Stimulated activated CD8-positive, alpha-beta memory T cell treated with anti-CD3 and anti-CD28 coated beads, Interleukin-15, amount 100 ng/mL, for 24 hours (primary cell): ENCODE measurements at regions not wholly inside any gene's neighbourhood (a gene's known extent, or its start where the extent isn't known, plus 50 kb on each side); places are given as distances from the start of the nearest gene placed in this dataset.

Experiments used
- DNase-seq: peaks from one replicate; pipeline ENCODE4 v3.0.0-alpha.2; 2020; ENCODE audit warnings: low read depth

- DNase-seq, result no peak
Measured at GRCh38 chr13:107864543-107865317, 350.6 kb downstream of the LIG4 start.

DNA sequence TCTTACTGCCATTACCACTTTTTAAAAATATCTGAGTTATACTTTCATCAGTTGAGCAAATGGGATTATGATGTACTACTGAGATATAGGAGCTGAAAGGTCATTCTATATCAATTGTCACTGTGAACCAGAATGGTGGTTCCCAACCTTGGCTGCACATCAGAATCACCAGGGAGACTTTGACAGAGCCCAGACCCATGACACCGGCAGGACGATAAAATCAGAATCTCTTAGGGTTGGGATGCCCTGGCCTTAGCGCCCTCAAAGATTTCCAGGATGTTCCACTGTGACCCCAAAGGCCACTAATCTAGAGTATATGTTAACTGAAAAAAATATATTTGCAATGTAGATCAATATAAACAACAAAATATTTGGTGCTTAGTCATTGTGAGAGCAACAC lies 355.1 kb downstream of the LIG4 start:
- DNase-seq, result no peak

DNA sequence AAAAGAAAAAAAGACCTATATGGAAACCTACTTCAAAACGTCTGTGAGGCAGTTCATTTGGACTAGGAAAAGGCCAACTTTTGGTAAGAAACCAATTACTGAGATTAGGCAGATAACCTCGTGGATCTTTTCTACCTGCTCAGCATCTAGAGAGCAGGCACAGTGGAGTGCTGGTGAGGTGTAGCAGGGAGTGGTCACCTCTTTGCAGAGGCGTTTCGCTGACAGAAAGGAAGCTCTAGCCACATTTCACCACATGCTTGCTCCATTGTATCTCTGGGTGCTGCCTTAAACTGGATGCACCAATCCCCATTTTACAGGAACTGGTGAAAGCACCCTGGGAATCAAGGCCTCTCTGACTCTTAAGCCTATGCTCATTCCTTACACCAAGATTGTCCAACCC lies 360.5 kb downstream of the LIG4 start:
- DNase-seq, result no peak

DNA sequence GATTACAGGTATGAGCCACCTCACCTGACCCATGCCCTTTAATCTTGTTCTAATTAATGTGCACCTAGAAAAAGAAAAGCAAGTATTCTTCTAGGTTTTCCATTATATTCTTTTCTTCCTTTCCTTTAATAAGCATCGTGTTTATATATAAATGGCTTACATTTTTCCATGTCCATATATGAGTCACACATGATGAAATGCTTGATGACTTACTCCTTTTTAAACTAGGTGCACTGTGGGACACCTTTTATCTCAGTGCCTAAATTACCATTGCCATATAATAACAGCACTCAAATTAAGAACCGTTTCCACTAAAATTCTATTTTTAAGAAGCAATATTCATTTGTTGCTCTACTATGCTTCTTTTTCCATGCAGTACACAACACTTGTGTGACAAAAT lies 363.3 kb downstream of the LIG4 start:
- DNase-seq, result no peak

DNA sequence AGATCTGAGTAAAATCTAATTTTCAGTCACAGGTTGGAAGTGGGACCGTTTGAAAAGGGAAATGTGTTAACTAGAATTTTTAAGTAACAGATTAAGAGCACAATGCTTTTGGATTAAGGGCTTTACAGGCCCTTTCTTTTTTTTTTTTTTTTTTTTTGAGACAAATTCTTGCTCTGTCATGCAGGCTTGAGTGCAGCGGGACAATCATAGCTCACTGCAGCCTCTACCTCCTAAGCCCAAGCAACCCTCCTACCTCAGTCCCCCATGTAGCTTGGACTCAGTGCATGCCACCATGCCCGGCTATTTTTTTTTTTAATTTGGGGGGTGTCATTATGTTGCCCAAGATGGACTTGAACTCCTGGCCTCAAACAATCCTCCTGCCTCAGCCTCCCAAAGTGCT lies 363.7 kb downstream of the LIG4 start:
- DNase-seq, result no peak

GRCh38 chr13:107847406-107847805 lies 367.9 kb downstream of the LIG4 start:
- DNase-seq, result no peak

- no peak for DNase-seq
Measured at GRCh38 chr13:107846642-107847041, 368.7 kb downstream of the LIG4 start.

DNA sequence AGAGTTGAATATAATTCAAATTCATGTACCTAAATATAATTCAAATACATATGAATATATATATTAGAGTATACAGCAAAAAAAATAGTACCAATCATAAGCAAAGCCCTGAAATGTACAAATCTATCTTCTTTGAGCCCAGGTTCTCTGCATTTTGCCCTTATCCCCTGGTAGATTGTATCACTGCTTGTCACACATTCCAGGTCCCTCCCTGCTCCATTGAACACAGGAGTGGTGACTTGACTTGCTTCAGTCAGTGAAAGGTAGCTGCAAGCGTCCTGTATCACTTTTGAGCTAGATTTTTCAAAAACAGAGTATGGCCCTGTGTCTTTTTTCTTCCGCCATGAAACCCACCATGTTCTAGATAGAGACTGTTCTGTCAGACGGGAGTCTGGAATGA lies 369.4 kb downstream of the LIG4 start:
- DNase-seq, result no peak

GRCh38 chr13:107843681-107844080 lies 371.7 kb downstream of the LIG4 start:
- DNase-seq, result no peak

DNA sequence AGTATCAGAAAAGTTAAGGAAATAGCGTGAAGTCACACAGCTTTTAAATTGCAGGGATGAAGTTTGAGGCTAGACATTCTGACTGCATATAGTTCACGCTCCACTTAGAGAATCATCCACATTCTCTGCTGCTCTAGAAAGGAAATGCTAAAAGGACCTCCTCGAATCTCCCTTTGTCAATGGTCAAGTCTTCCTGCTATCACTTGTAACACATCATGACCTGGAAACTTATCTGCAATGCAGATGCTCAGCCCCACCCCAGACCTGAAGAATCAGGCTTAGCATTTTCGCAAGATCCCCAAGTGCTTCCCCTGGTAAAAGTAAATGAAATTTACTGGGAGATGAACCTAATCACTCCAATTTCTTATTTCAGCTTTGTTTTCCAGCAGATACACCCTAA lies 372.1 kb downstream of the LIG4 start:
- no peak for DNase-seq

- DNase-seq, result no peak
Measured at GRCh38 chr13:107842562-107843180, 372.7 kb downstream of the LIG4 start.

GRCh38 chr13:107838588-107839161 lies 376.7 kb downstream of the LIG4 start:
- DNase-seq, result no peak

DNA sequence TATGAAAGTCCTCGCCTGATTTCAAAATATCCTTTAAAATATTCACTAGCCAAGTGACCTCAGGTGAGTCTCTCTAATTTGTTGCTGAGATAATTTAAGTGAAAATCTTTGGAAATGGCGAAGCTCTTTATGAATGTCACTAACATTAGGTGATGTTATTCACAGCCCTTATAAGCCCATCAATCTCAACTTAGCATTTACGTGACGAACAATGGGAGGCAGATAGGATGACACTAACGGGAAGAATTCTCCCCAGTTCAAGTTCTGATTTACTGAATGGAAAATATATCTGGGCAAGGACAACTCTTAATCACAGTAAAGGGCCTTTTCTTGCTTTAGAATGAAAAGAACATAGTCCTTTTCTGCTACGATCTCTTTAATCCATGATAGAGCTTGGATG lies 378.7 kb downstream of the LIG4 start:
- DNase-seq, result no peak

DNA sequence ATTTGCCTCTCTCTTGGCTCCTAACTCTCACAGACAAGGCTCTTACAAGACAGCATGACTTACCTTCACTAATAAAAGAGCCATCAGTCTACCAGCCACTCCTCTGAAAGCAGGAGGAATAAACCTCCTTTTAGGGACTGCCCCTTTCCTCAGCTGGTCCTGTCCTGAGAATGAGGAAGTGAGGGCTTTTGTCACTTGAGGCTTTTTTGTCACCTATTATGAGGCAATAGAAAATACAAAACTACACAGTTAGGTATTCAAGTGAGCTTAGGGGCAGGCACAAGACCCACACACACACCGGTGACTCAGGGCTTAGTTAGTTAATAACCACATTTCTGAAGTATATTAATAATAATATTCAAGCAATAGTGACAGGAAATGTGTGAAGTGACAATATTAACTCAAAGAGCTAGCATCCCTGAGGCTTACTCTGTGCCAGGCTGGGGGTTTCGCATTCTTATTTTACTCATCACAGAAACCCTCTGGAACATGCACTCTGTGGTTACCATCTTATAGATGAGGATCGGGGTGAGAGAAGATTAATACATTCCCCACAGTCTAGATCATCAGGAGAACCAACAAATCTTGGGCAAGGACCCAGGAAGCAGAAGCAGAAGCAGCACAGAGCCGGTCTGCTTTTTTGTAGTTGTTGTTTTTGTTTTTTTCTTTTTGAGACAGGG lies 379.9 kb downstream of the LIG4 start:
- DNase-seq, result no peak

GRCh38 chr13:107834717-107835116 lies 380.6 kb downstream of the LIG4 start:
- DNase-seq, result no peak

- DNase-seq, result no peak
Measured at GRCh38 chr13:107834281-107834680, 381.1 kb downstream of the LIG4 start.

GRCh38 chr13:107832500-107833100 lies 382.7 kb downstream of the LIG4 start:
- no peak for DNase-seq

GRCh38 chr13:107830804-107831203 lies 384.5 kb downstream of the LIG4 start:
- DNase-seq, result no peak

DNA sequence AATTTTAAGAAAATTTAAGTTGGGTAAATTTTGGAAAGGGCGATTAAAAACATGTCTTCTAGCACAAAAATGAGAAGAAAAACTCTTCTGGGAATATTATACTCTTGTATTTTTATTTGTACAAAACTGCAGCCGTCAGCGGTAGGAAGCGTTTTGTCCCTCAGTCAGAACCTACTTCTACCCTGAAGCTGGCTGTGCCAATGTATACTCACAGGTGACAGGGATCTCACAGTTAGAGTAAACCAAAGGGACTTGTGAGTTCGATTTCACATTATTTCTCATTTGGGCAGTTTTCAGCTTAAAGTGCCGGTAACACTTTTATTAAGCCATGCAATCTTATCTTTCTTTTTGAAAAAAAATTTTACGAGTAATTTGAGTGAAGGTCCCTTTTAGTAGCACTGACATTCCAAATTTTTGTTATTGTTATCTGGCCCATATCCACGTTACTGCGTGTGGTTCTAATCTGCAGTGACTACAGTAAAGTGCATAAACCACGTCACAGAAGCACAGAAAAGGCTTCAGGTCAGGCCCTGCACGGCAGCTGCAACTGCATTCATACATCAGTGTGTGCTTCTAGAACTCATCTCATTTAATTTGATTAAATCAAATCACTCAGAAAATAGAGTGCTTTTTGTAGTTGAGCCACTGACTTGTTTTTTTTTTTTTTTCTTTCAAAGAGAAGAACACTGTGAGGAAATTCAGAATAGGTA lies 387.3 kb downstream of the LIG4 start:
- DNase-seq, result no peak

DNA sequence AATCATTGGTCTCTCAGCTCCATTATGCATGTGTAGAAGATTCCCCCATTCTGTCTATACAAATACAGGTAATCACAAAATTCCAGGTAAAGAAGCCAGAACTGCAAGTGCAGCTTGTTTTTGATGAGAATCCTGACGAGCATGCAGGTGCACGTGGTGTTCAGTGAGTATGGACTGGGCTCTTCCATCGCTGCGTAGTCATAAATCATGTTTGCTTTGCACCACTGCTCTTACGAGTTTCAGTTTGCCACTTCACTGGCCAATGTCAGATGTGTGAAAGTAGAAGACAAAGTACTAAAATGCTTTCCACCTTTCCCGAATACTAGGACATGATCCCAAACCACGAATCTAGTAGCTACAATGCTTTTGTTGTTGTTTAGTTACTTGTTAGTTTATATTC lies 390.7 kb downstream of the LIG4 start:
- no peak for DNase-seq

- no peak for DNase-seq
Measured at GRCh38 chr13:107822006-107822405, 393.3 kb downstream of the LIG4 start.

- no peak for DNase-seq
Measured at GRCh38 chr13:107821492-107821891, 393.8 kb downstream of the LIG4 start.
